ENCODE measurements at regions not wholly inside any gene's neighbourhood (a gene's known extent, or its start where the extent isn't known, plus 50 kb on each side); places are given as distances from the start of the nearest gene placed in this dataset.
"Not testable (repeated sequence)": the region's sequence is repeated elsewhere in the genome, so short reads cannot be mapped to it uniquely, and the experiment has no call there.

GRCh38 chr2:185265747-185266146, 472.9 kb upstream of the FSIP2 start:
- DNase-seq (ENCODE audit: low spot score) = no peak

GRCh38 chr2:185268651-185269050, 470.0 kb upstream of the FSIP2 start:
- no peak for DNase-seq (ENCODE audit: low spot score)

DNA sequence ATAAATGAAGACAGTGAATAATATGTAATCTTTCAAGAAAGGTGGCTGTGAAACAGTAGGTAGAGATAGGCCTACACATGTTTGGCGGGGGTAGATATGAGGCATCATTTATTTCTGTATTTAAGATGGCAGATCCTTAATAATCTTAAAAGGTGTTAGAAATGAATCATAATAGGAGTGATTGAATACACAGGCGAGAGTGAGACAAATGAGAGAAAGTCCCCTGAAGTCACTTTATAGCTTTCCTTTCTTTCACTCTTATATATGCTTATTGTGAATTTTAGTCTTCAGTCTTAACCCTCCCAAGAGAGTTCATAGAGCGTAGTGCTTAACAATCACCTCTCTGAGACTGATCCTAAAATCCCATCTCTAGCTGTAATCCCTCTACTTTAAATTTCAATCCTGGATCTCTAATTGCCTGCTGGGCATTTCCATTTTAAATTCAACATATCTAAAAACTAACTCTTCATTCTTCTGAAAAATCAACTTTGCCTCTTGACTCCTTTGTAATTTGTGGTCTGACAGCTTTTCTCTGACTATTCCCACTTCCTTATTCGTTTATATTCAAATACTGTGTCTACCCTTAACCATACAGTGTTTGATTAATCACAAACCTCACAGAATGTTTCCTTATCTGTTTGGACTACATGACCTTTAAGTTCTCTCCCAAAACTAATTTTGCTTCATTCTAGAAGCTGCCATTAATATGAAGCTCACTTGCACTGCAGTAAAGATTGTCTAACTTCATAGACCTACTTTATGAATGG, 463.7 kb upstream of the FSIP2 start:
- DNase-seq (ENCODE audit: low spot score) = no peak

GRCh38 chr2:185275979-185276378, 462.6 kb upstream of the FSIP2 start:
- DNase-seq (ENCODE audit: low spot score) = not testable (repeated sequence)

DNA sequence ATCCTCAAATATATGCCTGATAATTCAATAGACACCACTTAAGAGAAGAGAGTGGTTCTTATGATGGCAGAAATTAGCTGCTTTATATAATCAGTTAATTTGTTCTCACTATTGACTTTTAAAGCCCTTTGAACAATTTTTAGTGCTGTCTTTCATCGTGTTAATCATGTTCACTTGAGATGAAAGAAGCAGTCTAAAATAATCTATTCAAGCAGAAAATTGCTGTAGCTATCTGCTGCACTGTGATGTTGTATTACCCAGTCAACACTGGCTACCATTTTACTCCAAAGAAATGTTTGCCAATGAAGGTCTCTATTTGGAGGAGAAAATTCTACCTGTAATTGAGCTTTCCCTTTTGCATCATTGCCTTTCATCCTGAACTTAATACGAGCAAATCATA, 459.8 kb upstream of the FSIP2 start:
- DNase-seq (ENCODE audit: low spot score) = no peak

DNA sequence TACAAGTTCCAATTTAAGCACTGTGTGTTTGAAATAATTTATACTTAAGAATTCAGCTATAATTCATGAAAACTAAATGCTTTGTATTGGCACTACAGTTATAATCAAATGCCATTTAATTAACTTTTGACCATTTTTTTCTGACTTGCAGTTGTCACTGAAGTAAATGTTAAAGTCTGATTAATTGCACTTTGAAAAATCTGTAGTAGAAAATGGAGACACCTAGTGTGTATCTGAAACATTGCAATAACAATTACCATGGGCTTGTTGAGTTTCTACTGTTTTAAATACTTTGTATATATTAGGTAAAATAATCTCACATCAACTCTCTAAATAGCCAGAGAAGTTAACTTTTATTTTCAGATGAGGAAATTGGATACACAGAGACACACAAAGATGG, 458.6 kb upstream of the FSIP2 start:
- DNase-seq (ENCODE audit: low spot score) = no peak

- DNase-seq (ENCODE audit: low spot score) = no peak
Measured at GRCh38 chr2:185284696-185285095, 453.9 kb upstream of the FSIP2 start.

DNA sequence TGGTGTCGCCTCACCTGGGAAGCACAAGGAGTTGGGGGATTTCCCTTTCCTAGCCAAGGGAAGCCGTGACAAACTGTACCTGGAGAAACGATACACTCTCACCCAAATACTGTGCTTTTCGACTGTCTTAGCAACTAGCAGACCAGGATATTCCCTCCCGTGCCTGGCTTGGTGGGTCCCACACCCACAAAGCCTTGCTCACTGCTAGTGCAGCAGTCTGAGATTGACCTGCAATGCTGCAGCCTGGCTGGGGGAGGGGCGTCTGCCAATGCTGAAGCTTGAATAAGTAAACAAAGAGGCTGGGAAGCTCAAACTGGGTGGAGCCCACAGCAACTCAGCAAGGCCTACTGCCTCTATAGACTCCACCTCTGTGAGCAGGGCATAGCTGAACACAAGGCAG, 448.6 kb upstream of the FSIP2 start:
- peak; percentile 62 for DNase-seq (ENCODE audit: low spot score)

DNA sequence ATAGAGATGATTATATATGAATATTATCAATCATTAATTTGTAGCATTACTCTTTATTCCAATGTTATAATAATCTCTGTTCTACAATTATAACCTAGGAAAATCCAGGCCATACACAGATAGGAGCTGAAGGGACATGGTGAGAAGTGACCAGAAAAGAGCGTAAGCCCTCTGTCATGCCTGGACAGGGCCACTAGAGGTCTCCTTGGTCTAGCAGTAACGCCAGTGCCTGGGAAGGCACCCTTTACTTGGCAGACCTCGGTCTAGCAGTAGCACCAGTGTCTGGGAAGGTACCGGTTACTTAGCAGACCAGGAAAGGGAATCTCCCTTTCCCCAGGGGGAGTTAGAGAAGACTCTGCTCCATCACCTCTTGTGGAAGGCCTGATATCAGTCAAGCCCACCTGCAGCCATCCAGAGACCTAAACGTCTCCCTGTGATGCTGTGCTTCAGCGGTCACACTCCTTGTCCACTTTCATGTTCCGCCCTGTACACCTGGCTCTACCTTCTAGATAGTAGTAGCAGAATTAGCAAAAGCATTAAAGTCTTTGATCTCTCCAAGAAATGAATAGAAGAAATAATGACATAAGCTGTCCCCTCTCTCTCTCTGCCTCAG, 447.5 kb upstream of the FSIP2 start:
- peak; percentile 75 for DNase-seq (ENCODE audit: low spot score)

DNA sequence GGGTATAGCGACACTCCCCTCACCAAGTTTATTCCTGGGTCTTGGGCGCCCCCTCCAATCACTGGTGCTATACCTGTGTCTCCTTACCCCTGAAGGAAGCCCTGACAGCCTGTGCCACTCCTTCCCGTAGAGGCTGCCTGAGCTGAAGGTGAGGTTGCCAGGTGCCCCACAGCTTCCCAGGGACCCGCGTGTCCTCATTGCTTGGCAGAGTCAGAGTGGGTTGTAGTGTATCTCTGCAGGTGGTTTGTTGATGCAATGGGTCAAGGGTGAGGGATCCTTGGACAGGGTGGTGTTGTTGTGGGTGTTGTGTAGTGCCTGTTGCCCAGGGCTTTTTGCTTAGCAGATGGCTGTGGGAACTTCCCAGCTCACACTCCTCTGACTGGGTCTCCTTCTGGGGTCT, 438.7 kb upstream of the FSIP2 start:
- DNase-seq (ENCODE audit: low spot score) = no peak

DNA sequence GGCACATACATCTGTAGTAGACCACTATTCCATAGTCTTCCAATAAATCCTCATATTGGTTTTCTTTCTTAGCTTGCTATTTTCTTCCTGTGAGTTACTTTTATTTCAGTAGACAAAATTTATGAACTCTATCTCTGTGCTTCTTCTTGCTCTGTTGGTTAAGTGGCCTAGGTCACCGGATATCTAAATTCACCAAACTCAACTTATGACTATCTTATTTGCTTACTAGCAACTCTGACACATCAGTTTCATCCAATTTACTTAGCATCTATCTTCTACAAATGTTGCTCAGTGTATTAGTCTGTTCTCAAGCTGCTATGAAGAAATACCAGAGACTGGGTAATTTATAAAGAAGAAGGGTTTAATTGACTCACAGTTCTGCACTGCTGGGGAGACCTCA, 432.5 kb upstream of the FSIP2 start:
- no peak for DNase-seq (ENCODE audit: low spot score)

DNA sequence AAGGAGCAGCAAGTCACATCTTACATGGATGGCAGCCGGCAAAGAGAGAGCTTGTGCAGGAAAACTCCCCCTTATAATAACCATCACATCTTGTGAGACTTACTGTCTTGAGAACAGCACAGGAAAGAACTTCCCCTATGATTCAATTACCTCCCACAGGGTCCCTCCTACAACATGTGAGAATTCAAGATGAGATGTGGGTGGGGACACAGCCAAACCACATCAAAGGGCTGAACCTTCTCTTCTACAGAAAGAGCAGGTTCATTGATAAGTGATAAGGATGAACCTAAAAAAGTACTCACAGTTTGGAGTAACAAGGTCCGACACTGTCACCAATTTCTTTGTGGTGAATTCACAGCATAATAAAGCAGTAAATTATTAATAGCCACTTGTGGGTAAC, 422.2 kb upstream of the FSIP2 start:
- DNase-seq (ENCODE audit: low spot score) = no peak

DNA sequence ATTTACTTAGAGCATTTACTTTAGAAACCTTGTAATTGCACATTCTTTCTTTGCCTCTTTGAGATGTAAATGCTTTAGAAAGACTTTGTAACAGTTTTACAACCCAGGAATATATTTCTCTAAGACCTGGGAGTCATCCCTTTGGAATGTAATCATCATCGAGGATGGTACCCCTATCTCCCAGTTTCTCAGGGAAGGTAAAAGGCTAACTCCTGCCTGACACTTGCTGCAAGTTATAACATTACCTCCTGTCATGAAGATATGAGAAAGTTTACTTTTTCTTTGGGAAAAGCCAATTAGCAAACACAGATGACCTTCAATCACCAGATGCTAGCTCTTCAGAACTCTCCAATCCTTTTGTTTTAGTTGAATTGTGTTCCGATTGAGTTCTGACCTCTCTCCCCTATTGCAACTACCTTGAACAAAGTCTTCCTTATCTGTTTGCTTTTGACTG, 420.3 kb upstream of the FSIP2 start:
- DNase-seq (ENCODE audit: low spot score) = no peak

DNA sequence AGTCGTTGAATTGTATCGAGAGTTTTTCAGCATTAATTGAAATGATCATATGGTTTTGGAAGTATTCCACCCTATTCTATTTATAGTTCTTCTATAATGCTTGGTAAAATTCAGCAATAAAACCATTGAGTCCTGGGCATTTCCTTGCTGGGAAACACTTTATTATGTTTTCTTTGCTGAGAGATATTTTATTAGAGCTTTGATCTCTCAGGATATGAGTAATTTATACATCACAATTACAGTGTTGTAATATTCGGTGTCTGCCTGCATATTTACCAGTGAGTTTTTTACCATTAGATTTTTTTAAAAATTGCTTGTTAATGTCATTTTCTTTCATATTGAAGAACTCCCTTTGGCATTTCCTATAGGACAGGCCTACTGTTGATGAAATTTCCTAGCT, 402.7 kb upstream of the FSIP2 start:
- no peak for DNase-seq (ENCODE audit: low spot score)

DNA sequence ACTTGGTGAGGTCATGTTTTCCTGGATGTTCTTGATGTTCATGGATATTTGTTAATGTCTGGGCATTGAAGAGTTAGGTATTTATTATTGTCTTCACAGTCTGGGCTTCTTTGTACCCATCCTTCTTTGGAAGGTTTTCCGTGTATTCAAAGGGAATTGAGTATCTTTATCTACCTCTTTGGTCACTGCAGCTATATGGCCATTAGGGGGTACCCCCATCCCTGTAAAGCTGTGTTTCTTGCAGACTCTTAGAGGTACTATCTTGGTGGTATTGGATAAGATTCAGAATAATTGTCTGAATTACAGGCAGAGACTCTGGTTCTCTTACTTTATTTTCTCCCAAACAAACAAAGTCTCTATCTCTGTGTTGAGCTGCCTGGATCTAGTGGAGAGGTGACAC, 401.6 kb upstream of the FSIP2 start:
- DNase-seq (ENCODE audit: low spot score) = no peak

DNA sequence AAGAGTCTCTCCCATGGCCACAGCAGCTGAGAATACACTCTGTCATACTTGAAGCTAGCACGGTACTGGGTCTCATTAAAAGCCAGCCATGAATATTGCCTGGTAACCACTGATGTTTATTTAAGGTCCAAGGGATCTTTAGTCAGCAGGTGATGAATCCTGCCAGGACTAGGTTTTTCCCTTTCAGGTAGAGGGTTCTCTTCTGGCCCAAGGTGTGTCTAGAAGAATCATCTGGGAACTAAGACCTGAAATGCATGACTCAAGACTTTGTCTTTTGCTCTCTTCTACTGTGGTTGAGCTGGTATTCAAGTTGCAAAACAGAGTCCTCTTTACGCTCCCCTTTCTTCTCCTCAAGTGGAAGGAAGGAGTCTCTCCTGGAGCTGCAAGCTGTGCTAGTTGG, 400.5 kb upstream of the FSIP2 start:
- no peak for DNase-seq (ENCODE audit: low spot score)

GRCh38 chr2:185347445-185347844, 391.2 kb upstream of the FSIP2 start:
- no peak for DNase-seq (ENCODE audit: low spot score)

DNA sequence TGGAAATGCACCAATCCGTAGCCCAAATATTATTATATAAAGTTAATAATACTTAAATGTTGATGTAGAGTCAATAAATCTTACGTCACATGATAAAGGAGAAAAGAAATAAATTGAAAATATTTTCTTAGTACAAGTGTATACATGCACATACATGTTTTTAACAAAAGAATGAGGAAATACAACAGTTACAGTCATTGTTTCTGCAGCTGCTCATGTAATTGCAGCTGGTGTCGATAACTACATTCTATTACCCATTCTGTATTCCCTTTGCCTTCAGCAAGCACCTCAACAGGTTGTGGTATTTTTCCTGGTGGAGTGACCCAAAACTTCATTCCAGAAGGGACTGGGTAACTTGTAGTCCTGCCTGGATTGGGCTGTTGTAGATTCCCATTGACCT, 377.8 kb upstream of the FSIP2 start:
- no peak for DNase-seq (ENCODE audit: low spot score)

DNA sequence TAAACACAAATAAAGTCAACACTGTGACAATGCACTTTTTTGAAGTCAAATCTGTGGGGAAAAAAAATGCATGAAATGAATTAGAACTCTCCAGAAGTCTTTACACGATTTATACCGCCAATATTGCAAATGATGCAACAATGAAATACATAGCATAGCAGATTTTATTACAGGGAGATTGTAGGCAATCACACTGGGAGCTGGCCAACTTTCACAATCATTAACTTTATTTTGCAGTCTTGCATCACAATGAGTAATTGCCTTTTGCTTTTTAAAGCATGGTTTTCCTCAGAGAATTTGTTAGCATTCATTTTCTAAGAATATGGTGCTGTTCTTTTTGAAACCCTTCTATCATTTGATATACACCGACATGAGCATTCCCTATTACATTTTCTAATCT, 366.4 kb upstream of the FSIP2 start:
- no peak for DNase-seq (ENCODE audit: low spot score)

- no peak for DNase-seq (ENCODE audit: low spot score)
Measured at GRCh38 chr2:185373229-185373628, 365.4 kb upstream of the FSIP2 start.

- DNase-seq (ENCODE audit: low spot score) = no peak
Measured at GRCh38 chr2:185374878-185375277, 363.7 kb upstream of the FSIP2 start.

- no peak for DNase-seq (ENCODE audit: low spot score)
Measured at GRCh38 chr2:185375731-185376130, 362.9 kb upstream of the FSIP2 start.

GRCh38 chr2:185381631-185382030, 357.0 kb upstream of the FSIP2 start:
- no peak for DNase-seq (ENCODE audit: low spot score)
